Caki2 (cell line): ENCODE measurements at regions not wholly inside any gene's neighbourhood (a gene's known extent, or its start where the extent isn't known, plus 50 kb on each side); places are given as distances from the start of the nearest gene placed in this dataset.

Experiments used
- DNase-seq: peaks from one replicate; pipeline ENCODE4 v3.0.0-alpha.2; 2015; ENCODE audit warnings: low read depth
- in situ Hi-C: cut with HindIII; loops from 2 replicates; pipeline ENCODE4 v1.10.0; 2016; ENCODE audit warnings: low sequenced_read_pairs, low pct_unique_long_range_greater_than_20kb, mixed read lengths

DNA sequence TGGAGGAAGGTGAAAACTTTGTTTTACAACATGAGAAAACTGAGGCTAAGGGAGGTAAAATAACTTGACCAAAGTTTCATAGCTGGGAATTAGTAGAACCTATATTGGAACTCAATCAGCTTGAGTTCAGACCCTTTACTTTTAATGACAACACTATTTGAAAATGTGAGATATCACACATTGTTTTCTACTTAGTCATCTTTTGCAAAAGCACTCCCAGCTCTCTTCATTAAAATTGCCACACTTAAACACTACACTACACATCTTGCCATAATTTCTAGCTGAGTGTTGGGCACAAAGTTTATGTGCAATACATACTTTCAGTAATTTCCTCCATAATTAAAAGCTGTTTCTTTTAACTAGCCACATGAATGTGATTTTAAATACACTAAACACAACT is 230.4 kb upstream of the DCBLD2 start:
- in situ Hi-C loops = no loop called here
- DNase-seq = peak; percentile 4

DNA sequence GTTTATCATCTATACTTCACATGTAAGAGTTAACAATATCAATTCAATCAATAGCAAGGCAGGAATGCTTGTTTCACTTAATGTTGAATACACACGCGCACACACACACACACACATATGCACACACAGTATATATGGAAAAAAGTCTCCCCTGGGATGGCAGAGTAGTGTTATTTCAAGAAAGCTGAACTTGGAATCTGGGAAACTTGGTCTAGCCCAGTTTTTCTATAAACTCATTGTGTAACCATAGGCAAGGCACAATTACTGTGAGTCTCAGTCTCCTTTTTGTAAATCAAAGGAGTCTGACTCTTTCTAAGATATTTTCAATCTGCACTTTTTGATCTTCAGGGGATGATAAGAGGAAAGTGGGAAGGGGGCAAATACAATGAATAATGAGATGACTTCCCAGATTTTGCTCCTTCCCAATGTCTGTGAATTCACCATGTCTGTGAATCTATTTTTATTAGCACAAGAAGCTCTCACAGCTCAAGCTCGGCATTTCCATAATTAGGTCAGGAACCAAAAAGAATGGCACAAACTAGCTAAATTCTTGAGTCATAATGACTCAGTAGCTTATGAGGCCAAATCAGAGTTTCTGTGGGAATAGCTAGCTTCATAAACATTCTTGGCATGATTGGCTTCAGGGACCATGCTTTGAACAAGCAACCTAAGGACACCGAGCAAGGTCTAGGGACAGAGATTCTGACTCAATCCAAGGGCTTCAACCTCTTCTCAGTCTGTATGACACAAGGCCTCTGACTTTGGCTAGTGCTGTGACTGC is 227.4 kb upstream of the DCBLD2 start:
- in situ Hi-C loops = no loop called here
- DNase-seq = peak; percentile 81

DNA sequence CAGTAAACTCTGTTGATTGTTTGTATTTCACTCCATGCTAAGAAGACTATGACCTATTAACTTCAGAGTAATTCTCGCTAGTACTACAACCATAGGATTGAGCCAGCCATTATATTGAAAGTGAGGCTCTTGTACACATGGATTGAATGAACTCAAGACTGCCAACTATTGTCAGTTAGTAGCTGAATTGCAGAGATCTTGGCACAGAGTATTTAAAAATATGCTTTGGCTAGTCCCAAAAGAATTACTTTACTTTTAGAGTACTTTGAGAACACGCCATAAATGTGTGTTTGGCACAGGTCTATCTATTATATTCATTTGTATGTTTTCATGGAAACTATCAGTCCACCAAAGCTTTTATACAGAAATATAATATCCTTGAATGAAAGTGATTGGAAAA is 226.7 kb upstream of the DCBLD2 start:
- DNase-seq = no peak
- in situ Hi-C loops = no loop called here

DNA sequence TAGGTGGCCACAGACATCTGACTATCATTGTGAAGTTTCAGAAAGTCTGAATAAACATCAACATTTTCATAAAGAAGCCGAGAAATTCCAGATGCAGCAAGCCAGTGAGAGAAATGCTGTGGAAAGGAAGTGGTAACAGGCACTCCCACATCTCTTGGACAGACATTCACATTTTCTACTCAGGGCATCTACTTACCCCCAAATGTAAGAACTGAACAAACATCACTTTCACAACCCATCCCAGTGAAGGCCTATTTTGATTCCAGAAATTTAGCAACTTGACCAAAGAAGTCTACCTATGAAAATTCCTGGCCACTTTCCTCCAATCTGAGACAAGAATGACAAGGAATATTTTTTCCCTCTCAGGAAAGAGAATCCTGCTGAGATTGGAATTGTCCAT is 224.8 kb upstream of the DCBLD2 start:
- no peak for DNase-seq

DNA sequence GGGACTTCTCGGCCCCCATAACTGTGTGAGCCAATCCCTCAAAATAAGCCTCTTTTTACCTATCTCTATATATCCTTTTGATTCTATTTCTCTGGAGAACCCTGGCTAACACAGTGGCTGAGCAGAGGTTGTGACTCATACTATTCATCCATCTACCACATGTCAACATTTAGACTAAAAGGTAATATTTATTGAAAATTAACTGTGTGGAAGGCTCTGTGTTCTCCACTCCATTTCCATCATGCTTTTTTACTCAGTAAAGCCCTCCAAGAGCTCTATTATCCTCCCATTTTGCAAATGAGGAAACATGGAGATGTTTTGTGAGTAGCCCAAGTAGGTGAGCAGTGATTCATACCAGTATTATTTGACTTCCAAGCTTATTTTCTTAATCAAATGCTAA is 217.9 kb upstream of the DCBLD2 start:
- peak; percentile 4 for DNase-seq
- in situ Hi-C loops = no loop called here

More for the DNA sequence above, 224.8 kb upstream of the DCBLD2 start:
- in situ Hi-C loops = no loop called here

DNA sequence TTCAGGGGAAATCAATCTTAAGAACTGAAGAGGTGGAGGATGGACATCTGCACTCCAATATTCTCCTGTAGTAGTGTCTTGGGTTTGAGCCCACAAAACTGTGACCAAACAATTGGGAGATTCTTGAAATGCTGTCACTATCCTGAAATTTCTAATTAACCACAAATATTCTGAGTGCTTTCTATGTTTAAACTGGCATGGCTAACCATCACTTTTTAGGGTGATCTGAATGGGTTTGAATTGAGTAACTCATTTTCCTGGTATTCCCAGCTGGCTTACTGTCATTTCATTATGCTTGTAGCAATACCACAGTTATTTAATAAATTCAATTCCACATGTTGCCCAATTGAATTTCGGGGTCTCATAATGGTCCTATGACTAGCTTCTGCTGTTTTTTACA is 216.9 kb upstream of the DCBLD2 start:
- DNase-seq = no peak
- in situ Hi-C loops = no loop called here

DNA sequence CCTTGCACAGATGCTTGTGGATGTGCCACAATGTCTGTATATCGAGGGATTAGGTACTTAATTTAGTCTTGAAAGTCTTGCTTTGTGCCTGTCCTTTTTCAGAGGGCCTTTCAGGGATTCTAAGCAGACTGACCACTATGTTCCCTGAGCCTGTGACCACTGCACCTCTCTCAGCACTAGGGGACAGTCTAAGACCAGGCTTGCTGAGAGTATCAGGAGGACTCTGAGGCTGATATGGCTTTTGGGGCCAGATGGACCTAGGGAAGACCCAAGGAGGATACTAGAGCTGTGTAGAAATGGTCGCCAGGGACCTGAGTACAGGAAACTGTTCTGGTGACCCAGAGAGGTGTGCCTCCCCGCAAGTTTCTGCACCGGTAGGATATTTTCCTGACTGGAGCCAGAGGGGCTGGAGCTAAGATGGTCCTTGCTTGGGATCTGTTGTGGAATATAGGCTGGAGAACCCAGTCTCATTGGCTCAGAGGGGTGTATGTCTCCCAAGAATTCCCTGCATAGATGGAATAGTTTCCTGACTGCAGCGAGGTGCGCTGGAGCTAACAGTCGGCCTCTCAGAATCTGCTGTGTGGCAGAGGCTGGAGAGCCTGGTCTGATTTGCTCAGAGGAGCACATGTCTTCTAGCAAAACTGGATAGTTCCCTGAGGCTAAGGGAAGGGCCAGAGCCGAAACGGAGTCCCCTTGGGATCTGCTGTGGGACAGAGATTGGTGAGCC is 213.2 kb upstream of the DCBLD2 start:
- in situ Hi-C loops = no loop called here
- DNase-seq = no peak

DNA sequence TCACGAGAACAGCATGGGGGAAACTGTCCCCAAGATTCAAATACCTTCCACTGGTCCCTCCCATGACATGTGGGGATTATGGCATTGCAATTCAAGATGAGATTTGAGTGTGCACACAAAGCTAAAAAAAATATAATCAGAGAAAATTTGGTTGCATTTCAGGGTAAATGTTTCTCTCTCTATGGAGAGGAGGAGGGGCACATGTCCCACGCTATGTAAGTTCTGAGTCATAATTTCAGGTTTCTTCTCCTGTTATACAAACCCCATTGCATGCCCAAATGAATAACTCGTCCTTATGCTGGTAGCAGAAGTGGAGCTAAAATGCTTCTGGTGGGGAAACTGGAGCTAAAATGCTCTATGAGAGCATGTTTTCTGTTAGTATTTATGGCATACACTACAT is 209.7 kb upstream of the DCBLD2 start:
- no peak for DNase-seq
- in situ Hi-C loops = no loop called here

DNA sequence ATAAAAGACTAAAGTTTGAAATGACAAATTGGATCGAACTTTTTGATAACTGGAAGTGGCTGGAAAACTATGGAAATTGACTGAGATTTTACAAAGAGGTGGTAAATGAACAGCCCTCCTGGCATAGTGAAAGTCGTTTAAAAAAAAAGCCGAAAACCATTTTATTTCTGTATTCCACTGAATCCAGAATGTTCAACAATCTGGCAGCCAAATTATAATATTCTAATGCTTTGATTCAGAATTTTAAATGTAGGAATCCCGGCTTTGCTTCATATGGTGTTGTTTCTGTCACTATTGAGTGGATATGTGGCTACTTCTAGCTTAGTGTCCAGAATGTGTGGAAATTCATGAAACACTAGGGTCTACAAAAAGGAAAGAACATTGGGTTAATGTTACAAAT is 208.9 kb upstream of the DCBLD2 start:
- in situ Hi-C loops = no loop called here
- DNase-seq = no peak

DNA sequence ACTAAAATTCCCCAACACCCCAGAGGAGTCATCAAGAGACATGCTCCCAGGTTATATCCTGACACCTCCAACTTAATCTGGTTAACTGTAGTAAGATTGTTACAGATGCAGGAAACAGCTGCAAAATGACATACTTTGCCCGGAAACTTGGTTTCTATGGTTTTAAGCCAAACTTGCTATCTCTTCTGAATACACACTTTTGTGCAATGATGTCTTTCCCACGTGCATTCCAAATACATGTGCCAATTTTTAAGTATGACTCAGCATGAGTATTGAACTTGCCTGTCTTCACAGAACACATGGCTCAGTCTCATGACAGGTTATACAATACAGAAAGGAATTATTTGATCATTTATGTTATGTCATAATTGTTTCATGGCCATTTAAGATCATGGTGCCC is 207.0 kb upstream of the DCBLD2 start:
- DNase-seq = peak; percentile 29
- in situ Hi-C loops = no loop called here

DNA sequence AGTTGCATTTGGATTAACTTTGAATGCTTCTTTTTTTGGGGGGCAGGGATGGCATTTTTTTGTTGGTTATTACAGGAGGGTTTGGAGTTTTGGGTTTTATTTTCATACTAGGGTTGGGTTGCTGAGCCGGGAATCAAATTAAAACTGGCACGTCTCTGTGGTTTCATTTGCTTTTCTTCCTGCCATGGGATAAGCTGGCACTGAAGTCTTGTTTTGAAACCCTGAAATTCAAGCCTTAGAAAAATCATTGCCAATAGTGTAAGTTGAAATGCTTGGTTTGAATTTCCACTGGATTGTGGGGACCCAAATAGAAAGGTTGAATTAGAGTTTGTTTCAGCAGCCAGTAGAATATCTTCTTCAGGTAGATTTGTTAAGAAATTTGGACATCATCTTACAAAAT is 193.1 kb upstream of the DCBLD2 start:
- no peak for DNase-seq
- in situ Hi-C loops = no loop called here

DNA sequence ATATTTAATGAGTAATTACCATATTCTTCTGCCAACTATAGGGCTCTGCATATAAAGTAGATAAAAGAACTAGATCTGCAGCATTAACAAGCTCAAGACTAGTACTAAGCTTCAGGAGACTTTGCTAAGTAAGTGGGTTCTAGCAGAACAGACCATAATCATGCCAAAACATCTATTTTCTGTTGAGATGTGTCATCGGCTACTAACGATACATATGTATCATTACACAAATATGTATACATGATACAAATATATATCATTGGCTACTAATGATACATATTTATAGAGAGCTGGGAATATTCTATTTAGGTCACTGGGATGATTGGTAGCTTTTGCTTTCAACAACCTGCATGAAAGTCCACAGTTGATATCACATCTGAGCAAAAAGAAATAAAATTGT is 185.8 kb upstream of the DCBLD2 start:
- DNase-seq = no peak
- in situ Hi-C loops = no loop called here

DNA sequence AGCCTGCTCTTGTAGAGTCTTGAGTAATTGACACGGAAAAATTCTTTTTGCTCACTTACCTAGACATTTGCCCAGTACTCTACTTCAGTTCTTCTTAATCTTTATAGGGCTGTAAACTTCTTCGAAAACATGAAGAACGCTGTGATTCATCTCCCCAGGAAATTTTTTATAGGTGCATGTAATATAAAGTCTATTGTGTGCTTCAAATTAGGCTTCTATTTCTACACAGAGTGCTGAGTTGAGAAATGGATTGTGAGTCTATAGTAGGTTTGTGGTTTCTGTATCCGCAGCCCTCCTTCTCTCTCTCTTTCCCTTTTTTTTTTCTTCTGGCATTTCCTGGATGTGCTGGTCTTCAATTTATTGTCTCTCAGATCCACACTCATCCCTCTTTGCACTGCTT is 183.3 kb upstream of the DCBLD2 start:
- DNase-seq = no peak
- in situ Hi-C loops = no loop called here

DNA sequence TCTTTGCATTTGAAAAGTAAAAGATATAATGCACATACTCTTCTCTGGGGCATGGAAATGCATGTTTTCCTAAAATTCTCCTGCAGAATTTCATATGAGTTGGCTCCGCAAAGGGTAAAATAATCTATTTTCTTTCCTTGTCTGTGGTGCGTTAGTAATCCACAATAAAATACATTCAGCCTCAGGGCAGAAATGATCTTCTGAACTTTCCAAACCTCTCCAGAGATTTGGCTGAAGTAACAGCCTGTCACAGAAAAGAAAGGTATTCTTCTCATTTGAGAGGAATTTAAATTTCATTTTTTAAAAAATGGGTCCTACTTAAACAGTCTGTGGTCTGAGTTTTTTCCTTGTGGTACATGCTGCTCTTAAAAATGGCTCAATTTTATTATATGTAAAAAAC is 182.7 kb upstream of the DCBLD2 start:
- DNase-seq = no peak

DNA sequence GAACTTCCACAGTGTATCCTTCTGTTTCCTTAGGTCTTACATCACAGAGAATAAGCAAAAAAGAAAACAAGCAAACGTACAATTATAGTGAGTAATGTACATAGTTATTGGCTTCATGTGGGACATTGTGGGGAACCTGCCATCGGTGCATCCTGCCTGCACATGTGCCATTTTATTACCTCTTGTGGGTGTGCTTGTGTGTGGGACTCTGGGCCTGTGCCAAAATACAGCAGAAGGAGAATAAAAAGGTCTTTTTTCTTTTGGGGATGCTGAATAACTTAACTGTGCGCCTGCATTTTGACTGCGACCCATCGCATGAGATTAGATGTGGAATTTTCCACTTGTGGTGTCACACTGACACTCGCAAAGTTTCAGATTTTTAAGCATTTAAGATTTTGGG is 169.6 kb upstream of the DCBLD2 start:
- in situ Hi-C loops = no loop called here
- DNase-seq = no peak

More for the DNA sequence above, 182.7 kb upstream of the DCBLD2 start:
- in situ Hi-C loops = no loop called here

DNA sequence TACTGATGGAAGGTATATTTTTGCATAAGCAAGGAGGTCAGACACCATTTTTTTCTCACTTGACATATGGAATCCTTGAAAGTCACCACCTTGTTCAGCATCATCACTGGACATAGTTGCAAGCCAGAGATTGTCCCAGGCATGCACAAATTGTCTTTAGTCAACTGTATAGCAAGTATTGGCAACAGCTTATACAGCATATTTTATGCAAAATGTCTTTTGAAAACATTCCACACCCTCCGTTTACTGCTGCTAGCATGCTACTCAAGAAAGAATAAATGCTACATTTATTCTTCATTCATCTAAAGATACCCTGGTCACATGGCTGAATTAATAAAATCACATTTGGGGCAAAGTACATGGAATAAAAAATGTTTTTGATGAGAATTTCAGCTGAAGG is 168.5 kb upstream of the DCBLD2 start:
- no peak for DNase-seq
- in situ Hi-C loops = no loop called here

DNA sequence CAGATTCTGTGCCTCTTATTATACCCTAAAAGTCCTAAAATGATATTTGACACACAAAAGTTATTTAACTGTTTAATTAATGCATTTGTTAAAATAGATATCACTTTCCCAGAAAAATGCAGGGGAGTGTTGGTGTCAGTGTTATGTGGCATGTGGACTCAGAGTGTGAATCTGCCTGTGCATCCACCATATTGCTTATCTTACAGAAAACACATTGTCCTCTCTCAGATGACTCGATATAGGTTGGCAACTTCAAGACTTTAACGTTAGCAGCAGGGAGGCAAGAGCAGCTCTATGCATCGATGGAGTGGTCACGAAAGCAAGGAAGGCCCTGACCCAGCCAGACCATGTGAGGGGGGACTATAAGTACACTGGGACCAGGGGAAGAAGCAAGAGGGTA is 165.4 kb upstream of the DCBLD2 start:
- in situ Hi-C loops = no loop called here
- DNase-seq = no peak

DNA sequence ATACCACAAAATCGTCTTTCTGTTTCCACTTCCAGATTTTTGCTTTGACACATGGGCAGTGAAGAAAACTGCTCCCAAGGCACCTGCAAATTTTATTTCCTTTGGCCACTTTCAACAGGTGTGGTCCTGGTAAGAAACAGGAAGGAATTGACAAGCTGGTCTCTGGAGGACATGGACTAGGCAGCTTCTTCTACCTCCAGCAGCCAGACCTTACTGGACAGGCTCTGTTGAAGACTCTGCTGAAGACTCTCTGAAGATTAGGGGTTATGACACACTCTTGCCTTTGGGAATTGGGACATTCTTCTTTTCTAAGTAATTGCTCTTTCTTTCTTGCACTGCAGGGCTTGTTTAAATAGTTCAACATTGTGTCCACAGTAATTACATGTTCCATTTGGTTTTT is 147.7 kb upstream of the DCBLD2 start:
- no peak for DNase-seq
- in situ Hi-C loops = no loop called here

DNA sequence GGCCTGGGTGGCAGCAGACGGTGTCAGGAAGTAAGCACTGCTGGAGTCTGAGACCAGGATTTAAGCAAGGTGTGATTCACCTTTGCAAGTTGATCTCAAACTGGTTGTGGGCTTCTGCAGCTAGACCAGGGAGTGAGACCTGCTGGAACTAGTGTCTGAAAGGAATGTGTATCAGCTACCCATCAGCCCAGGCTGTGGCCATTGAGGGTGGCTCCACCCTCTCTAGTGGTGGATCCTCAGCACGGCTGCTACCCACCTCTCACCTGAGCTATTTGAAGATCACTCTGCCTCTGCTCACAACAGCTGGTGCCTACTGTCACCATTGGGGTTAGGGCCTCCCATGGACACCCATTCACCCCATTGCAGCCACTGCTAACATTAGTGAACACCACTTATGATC is 140.3 kb upstream of the DCBLD2 start:
- no peak for DNase-seq
- in situ Hi-C loops = no loop called here

DNA sequence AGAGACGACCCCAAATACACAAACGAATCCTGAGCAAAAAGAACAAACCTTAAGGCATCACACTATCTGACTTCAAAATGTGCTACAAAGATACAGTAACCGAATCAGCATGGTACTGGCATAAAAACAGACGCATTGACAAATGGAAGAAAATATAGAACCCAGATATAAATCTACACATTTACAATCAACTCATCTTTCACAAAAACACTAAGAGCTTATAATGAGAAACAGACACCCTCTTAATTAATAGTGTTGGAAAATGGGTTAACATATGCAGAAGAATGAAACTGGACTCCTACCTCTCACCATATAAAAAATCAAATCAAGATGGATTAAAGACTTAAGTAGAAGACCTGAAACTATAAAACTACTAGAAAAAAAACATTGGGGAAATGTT is 130.3 kb upstream of the DCBLD2 start:
- in situ Hi-C loops = no loop called here
- DNase-seq = no peak
